ENCODE measurements at regions not wholly inside any gene's neighbourhood (a gene's known extent, or its start where the extent isn't known, plus 50 kb on each side); places are given as distances from the start of the nearest gene placed in this dataset.

- TF ChIP-seq CHD1 (IDR thresholded peaks at IDR 0.05; ENCODE audit: low read length) (no peak), SMC3 (conservative IDR thresholded peaks at IDR 0.05; ENCODE audit: insufficient read depth, low read depth, low read length) (no peak), MXI1 (IDR thresholded peaks at IDR 0.05; ENCODE audit: low read depth, low read length) (no peak), CTCF (IDR thresholded peaks at IDR 0.05 in 2 of 3, conservative IDR thresholded peaks at IDR 0.05 in 1 of 3; ENCODE audit: insufficient read depth in 2 of 3, low read depth in 1 of 3, low read length in 3 of 3) (no peak), MYNN (IDR thresholded peaks at IDR 0.05) (no peak), MYNN (CRISPR knock-in tag; IDR thresholded peaks at IDR 0.05) (no peak), MAFK (IDR thresholded peaks at IDR 0.05; ENCODE audit: low read length) (no peak)
Measured at GRCh38 chr5:82747986-82748385, 329.2 kb downstream of the TMEM167A start.
